GM18519 (cell line): ENCODE measurements at regions not wholly inside any gene's neighbourhood (a gene's known extent, or its start where the extent isn't known, plus 50 kb on each side); places are given as distances from the start of the nearest gene placed in this dataset.

ENCODE experiments used
- ATAC-seq: cut with Tn5 transposase; IDR thresholded peaks from one replicate; pipeline ENCODE4 v1.9.1; 2021; ENCODE audit warnings: mild to moderate bottlenecking, moderate library complexity; ENCODE audit not compliant: unreplicated experiment, low FRiP score

DNA sequence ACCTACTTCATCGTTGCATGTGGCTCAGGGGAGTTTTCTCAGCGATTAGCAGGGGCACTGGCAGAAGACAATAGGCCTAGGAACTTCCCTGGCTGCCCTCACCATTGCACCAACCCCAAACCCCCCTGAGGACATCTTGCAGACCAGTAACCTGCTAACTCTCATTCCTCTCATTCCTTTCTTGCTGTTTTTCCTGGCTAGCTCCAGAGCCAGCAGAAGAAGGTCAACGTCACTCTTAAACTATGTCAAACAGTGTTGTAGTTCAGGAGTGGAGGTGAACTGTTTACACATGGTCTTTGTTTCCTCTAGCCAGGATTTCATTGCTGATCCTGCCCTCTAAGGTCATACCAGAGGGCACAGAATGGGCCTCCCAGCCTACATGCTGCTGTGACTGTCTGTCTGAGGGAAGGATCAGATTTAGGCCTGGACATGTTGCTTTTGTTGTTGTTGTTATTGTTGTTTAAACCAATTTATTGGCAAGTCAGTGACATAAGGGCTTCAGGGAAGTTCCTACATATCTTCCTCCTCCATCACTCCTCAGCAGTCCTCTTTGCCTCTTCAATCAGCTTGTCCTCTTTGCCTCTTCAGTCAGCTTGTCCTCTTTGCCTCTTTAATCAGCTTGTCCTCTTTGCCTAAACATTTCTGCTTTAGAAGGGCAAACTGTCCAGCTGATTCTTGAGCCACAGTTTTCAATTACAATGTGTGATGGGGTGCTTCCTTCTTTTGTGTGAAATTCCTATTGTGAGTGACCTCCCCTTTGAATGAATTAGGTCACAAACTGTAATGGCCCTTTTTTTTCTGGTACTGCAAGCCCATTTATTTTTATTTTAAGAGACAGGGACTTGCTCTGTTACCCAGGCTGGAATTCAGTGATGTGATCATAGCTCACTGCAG, 471.9 kb upstream of the TNP1 start:
- no peak for ATAC-seq

DNA sequence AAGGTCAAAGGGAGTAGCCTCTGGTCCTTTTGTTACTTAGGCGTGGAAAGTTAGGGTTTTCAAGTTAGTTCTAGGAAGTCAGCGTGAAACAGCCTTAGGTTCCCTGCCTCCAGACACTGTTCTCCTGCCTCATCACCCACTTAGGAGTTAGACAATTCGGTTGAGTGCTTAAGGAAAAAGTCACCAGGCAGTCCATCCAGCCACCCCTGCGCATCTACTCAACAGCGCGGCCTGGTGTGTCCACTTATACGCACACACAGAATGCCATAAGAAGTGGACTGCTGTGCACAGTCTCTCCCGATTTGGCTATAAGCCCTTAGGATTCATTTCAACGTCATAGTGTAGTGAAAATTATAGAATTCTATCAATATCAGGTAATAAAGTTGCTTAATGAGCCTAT, 470.8 kb upstream of the TNP1 start:
- no peak for ATAC-seq

- no peak for ATAC-seq
These were observed 469.2 kb upstream of the TNP1 start for GRCh38 chr2:217329023-217329431.

DNA sequence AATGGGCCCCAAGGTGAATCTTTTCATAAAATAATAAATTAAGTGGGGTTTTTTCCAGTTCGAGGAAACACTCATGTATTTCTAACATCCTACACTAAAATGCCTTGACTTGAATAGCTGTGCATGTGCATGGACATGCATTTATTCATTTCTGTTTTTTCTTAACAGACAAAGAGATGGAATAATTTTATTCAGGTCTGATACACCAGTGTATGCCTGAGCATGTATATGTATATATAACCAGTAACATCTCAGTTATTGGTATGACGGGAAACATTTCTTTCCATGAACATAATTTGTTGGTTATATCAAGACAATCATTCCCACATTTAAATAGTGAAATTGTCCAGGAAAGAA, 468.7 kb upstream of the TNP1 start:
- no peak for ATAC-seq

GRCh38 chr2:217327953-217328621, 468.2 kb upstream of the TNP1 start:
- no peak for ATAC-seq

DNA sequence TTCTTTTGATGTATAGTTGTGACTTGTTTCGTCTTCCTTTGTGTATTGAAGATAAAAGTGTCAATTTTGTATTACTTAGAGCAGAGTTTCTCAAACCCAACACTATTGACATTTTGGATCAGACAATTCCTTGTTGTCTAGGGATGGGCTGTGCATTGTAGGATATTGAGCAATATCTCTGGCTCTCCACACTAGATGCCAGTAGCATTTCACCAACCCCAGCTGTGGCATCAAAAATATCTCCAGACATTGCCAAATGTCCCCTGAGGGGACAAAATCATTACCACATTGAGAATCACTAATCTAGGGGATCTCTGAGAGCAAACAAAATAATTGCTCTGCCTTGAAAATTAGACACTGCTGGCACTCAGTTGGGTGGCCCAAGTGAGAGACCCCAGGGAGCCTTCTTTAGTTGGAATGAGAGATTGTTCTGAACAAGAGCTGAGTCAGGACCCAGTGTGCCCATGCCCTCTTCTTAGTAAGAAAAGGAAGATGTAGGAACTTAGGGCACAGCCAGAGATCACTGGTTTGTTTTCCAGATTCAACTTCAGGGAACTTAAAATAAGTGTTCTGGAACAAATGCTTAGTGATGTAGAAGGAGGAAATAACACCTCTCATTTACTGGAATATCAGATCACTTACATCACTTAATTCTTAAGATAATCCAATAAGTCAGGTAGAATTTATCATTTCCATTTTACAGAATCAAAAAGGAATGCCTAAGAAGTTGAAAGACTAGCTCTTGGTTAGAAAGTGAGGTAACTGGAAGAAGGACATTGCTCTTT, 466.6 kb upstream of the TNP1 start:
- no peak for ATAC-seq

DNA sequence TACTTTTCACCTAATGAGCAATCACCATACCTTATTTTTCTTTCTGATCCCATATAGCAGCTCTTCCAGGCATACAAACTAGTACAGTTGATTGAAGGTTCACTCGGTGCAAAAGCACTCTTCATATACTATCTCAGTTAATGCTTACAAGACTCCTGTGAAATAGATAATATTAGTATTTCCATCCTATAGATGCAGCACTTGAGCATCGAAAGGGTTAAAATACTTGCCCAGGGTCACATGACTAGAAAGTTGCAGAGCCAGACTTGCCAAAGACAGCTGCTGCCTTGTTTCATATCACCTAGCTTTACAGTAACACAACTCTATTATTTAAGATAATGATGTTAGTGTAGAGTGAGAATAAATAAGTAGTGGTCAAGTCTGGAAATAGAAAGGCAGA, 466.0 kb upstream of the TNP1 start:
- ATAC-seq = no peak

- ATAC-seq = no peak
These were observed 465.4 kb upstream of the TNP1 start for GRCh38 chr2:217325251-217325650.

DNA sequence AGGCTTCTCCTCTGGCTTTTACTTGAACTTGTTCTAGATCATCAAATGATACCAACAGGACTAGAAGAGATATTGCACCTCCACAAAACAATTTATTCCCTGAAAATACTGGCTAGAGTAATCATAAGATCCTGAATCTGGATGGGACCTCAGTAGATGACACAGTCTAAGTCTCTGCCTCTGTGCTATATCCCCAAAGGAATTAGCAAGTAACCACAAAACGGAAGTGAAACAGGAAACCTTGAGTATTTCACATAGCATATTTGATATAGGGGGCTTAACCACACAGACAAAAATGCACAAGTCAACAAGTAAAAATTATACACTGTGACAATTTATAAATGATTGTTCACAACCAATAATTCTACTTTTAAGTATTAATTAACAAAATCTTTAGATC, 456.9 kb upstream of the TNP1 start:
- ATAC-seq = peak; percentile 83

DNA sequence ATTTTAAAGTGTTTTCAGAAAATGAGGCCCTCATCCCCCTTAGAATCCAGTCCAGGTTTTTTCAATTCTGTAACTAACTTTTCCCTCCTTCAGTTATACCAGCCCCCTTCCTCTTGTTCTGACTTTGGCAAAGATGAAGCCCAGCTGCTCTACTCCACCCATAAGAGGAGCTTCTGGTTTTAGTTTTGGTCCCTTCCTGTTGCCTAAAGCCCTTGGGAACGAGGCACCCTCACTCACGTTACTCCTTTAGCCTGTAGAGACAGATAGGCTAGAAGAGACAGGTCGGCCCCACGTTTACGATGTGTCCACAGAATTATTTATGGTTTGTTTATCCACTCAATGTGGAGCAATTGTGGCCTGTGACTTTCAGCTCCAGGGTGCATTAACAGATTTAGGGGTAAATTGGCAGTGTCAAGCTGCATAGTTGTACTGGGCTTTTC, 454.2 kb upstream of the TNP1 start:
- no peak for ATAC-seq

GRCh38 chr2:217313386-217313785, 453.5 kb upstream of the TNP1 start:
- ATAC-seq = no peak

DNA sequence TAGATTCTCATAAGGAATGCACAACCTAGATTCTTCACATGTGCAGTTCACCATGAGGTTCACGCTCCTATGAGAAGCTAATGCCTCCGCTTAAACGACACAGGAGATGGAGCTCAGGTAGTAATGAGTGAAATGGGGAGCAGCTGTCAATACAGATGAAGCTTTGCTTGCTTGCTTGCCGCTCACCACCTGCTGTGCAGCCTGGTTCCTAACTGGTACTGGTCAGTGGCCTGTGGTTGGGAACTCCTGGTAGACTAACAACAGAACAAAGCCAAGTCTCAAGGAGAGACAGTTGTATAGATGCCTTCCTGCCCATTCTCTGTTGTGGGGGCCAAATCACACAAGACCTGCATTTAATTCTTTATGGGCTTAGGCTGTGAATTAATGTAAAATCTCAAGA, 449.2 kb upstream of the TNP1 start:
- no peak for ATAC-seq

GRCh38 chr2:217307023-217307422, 447.2 kb upstream of the TNP1 start:
- ATAC-seq = no peak

DNA sequence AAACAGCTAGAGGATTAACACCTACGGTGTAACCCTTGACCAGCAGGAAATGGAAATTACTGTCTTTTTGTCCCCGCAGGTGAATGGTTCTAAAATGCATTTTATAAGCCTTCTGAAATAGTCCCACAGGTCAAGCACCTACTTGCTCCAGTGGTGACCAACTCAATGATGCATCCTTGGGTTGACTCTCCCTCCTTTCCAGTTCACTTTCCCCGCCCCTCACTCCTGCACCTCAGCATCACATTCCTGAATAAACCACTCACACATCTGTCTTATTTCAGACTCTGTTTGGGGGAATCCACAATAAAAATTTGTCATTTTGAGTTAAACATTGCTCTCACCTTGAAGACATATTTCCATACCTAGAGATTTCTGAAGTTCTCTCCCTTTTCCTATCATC, 446.0 kb upstream of the TNP1 start:
- ATAC-seq = no peak

- ATAC-seq = no peak
These were observed 444.7 kb upstream of the TNP1 start for GRCh38 chr2:217304582-217304981.

DNA sequence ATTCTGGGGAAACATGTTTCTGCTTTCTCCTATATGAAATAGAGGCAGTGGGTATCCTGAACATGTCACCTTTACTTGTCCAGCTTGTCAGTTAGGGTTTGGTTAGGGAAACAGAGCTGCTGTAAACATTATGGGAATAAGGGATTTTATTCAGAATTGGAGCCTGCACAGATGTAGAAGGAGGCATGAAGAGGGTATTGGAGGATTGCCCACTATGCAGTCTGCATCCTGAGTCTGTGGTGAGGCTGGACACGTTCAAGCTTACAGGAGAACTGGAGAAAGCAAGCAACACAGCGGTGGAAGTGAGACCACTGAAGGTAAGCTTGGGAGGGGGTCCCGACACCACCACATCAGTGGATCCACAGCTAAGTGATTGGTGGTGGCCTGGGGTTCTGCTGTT, 443.0 kb upstream of the TNP1 start:
- no peak for ATAC-seq

DNA sequence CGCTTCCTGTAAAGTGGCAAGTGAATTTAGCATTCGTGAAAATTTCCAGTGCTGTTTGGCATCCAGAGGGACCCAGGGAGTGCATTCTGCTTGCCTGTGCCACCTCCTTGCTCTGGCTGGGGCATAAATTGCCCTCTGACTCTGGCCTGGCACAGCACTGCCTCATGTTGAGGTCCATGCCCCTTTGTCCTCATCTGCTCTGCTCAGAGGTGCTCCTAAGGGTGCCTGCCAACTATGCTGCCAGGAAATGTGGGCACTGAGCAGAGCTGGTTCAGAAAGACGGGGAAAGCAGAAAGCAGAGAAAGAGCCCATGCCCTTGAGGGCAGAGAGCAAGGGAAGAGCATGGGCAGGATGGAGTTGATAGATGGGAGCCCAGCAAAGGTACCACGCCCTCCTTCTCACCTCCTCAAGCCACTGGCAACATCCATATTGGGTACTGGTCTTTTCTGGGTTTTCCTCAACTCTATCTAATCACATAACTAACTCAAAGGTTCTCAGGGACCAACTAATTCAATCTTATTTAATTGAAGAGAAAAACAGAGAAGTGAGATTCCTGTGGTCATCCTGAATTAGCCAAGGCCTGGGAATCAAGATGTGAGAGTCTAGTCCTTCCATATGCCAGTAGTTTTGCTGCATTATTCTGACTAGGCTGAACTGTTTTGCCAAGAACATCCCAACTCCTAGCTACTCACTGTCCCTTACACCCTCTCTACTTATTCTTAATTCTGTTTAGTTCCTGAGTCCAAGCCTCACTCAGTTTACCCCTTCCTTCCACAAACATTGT, 441.5 kb upstream of the TNP1 start:
- ATAC-seq = no peak

DNA sequence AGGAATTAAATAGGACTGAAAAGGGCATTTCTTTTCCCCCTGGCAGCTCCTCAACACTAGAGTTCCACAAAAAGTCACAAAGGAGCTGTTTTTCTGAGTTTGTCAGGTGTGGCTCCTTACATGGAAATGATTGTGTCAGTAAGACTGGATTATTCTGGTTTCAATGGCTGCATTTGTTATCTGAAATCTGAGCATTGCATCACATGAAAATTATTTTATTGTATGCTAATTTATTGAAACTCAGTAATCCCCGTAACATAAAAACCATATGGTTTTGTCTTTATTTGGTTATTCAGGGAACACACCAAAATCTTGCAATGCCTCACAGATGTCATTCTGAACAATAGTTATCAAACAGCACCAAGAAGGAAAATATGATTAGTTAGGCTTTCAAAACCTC, 439.7 kb upstream of the TNP1 start:
- ATAC-seq = no peak

DNA sequence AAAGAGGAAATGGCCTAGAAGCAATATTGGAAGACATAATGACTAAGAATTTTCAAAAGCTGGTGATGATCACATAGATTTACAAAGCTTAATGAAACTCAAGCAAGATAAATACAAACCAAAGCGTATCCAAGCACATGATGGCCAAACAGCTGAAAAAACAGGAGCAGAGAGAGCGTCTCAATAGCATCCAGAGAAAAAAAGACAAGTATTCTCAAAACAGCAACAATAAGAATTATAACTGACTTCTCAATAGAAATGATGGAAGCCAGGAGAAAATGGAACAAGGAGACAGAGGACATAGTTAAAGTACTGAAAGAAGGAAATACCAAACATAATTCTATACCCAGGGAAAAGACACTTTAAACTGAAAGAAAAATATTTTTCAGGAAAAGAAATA, 437.2 kb upstream of the TNP1 start:
- no peak for ATAC-seq

- ATAC-seq = no peak
These were observed 435.0 kb upstream of the TNP1 start for GRCh38 chr2:217294818-217295217.

DNA sequence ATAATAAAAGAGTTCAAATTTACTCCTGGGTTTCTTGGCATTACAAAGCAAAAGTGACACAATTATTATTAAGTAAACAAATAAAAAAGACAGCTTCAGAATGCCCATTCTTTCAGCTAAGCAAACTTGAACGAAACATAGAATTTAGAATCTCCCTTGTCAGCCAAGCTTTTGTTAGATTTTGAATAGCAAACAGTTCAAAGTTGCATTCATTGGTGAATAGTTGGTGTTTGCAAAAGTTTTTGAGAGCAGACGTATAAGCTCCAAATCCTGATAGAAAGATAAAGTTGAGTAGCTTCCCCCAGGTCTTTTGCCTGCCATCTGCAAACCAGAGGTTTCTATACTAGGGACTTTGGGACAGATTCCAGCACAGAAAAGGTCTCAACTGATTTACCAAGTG, 434.3 kb upstream of the TNP1 start:
- ATAC-seq = no peak
